HCT116 (cell line): ENCODE measurements at regions not wholly inside any gene's neighbourhood (a gene's known extent, or its start where the extent isn't known, plus 50 kb on each side); places are given as distances from the start of the nearest gene placed in this dataset.

ENCODE experiments used
- ATAC-seq: fragments of 200-7000 bp; cut with Tn5 transposase; 2 replicates; pipeline ENCODE4 v1.9.1; 2020; ENCODE audit warnings: mild to moderate bottlenecking, moderate library complexity
- BruUV-seq: library from RNA; stranded (reverse); fragments of 400-500 nt; replicated peaks from 2 replicates; lab custom pipeline; 2021; lab: Mats Ljungman, UMichigan
- CTCF ChIA-PET: fragments of 300-600 bp; sonication (Branson Sonifier 250); formaldehyde crosslinking; loops from one replicate; lab custom pipeline; 2021; ENCODE audit warnings: antibody characterized with exemption; lab: Charles Lee
- POLR2A ChIA-PET: fragments of 300-600, 350-600 bp; sonication (Branson Sonifier 250); formaldehyde crosslinking; loops from one replicate; lab custom pipeline; 2021; ENCODE audit warnings: antibody characterized with exemption; lab: Charles Lee
- RAD21 ChIA-PET, 2 experiments: fragments of 300-600 bp; sonication (Branson Sonifier 250); formaldehyde crosslinking; loops; one replicate each; lab custom pipeline; 2023; ENCODE audit warnings: low total read pairs in 2 of 2; ENCODE audit not compliant: uncharacterized antibody in 2 of 2, unreplicated experiment in 2 of 2, low non-redundant PET in 1 of 2; lab: Charles Lee
- DNase-seq: peaks from one replicate; pipeline ENCODE4 v3.0.0-alpha.2; 2010; ENCODE audit warnings: low read depth, low spot score
- H2AFZ ChIP-seq: fragments of 200-600 bp; shearing (Covaris generic), sonication (generic); 2 replicates; pipeline ENCODE4 v1.6.1; 2017; ENCODE audit warnings: low read depth, mixed run types, mixed read lengths, antibody characterized with exemption, low read length; ENCODE audit not compliant: poor library complexity, severe bottlenecking
- H3K27ac ChIP-seq: 2 replicates; pipeline ENCODE4 v1.5.1; 2012; ENCODE audit warnings: low read depth, low read length
- H3K27me3 ChIP-seq: fragments of 200-600 bp; sonication (generic); 2 replicates; pipeline ENCODE4 v1.6.1; 2016; ENCODE audit warnings: mixed run types, low read length, mixed read lengths; ENCODE audit not compliant: insufficient read depth
- H3K36me3 ChIP-seq, 2 experiments: fragments of 200-500 bp in 1 of 2; fragments of 200-600 bp in 1 of 2; sonication (Bioruptor generic) in 1 of 2; sonication (generic) in 1 of 2; 2 replicates each; pipeline versions ENCODE4 v1.5.1 to v1.6.1; 2014 to 2016; ENCODE audit warnings: low read length in 2 of 2, inconsistent platforms in 1 of 2, mixed read lengths in 1 of 2, mixed run types in 1 of 2; ENCODE audit not compliant: insufficient read depth in 2 of 2, control insufficient read depth in 1 of 2
- H3K4me1 ChIP-seq, 2 experiments: fragments of 200-600 bp in 1 of 2; sonication (generic) in 1 of 2; 2 replicates each; pipeline versions ENCODE4 v1.5.1 to v1.6.1; 2012 to 2017; ENCODE audit warnings: low read length in 2 of 2, inconsistent platforms in 1 of 2, mild to moderate bottlenecking in 1 of 2, mixed read lengths in 1 of 2, mixed run types in 1 of 2, moderate library complexity in 1 of 2; ENCODE audit not compliant: insufficient read depth in 2 of 2, control insufficient read depth in 1 of 2
- H3K4me2 ChIP-seq: fragments of 200-600 bp; sonication (generic); 2 replicates; pipeline ENCODE4 v1.6.1; 2017; ENCODE audit warnings: mixed run types, low read length, mixed read lengths
- H3K4me3 ChIP-seq, 2 experiments: fragments of 200-600 bp in 1 of 2; sonication (generic) in 1 of 2; replicated peaks in 1 of 2; 2 replicates each; pipeline ENCODE4 v1.5.1; 2011 to 2016; ENCODE audit warnings: low read length in 2 of 2, control low read depth in 1 of 2, low read depth in 1 of 2, mild to moderate bottlenecking in 1 of 2, mixed read lengths in 1 of 2, mixed run types in 1 of 2
- H3K79me2 ChIP-seq: fragments of 200-600 bp; sonication (generic); 2 replicates; pipeline ENCODE4 v1.6.1; 2017; ENCODE audit warnings: mild to moderate bottlenecking, mixed run types, low read length, moderate library complexity, mixed read lengths; ENCODE audit not compliant: insufficient read depth
- H3K9ac ChIP-seq: fragments of 200-600 bp; sonication (generic); 2 replicates; pipeline ENCODE4 v1.6.1; 2016; ENCODE audit warnings: low read length, mixed read lengths
- H3K9me2 ChIP-seq: fragments of 200-600 bp; sonication (generic), shearing (Covaris generic); 2 replicates; pipeline ENCODE4 v1.6.1; 2017; ENCODE audit warnings: mixed run types, mild to moderate bottlenecking, moderate library complexity; ENCODE audit not compliant: insufficient read depth
- H3K9me3 ChIP-seq, 2 experiments: fragments of 200-500 bp in 1 of 2; fragments of 200-600 bp in 1 of 2; sonication (Bioruptor generic) in 1 of 2; sonication (generic) in 1 of 2; 2 replicates each; pipeline ENCODE4 v1.6.1; 2014 to 2017; ENCODE audit warnings: low read length in 2 of 2, mixed read lengths in 2 of 2, inconsistent platforms in 1 of 2, low read depth in 1 of 2, mild to moderate bottlenecking in 1 of 2, mixed run types in 1 of 2, moderate library complexity in 1 of 2; ENCODE audit not compliant: control insufficient read depth in 1 of 2, insufficient read depth in 1 of 2
- H4K20me1 ChIP-seq: fragments of 200-600 bp; sonication (generic), shearing (Covaris generic); 2 replicates; pipeline ENCODE4 v1.6.1; 2017; ENCODE audit warnings: mixed run types, mild to moderate bottlenecking, moderate library complexity; ENCODE audit not compliant: insufficient read depth
- EZH2 ChIP-seq: fragments of 200-600 bp; sonication (generic); IDR thresholded peaks from 2 replicates; pipeline ENCODE4 v1.6.1; 2017; ENCODE audit warnings: antibody characterized with exemption, mixed run types
- EZH2phosphoT487 ChIP-seq: fragments of 200-600 bp; IDR thresholded peaks from 2 replicates; pipeline ENCODE4 v1.6.1; 2018; ENCODE audit warnings: antibody characterized with exemption, borderline replicate concordance
- FOSL1 ChIP-seq: IDR thresholded peaks from 2 replicates; pipeline ENCODE4 v1.6.1; 2012; ENCODE audit warnings: low read depth
- JUND ChIP-seq: IDR thresholded peaks from 2 replicates; pipeline ENCODE4 v1.6.1; 2012
- SIN3A ChIP-seq: IDR thresholded peaks from 2 replicates; pipeline ENCODE4 v1.6.1; 2012; ENCODE audit warnings: low read depth
- SP1 ChIP-seq: IDR thresholded peaks from 2 replicates; pipeline ENCODE4 v1.6.1; 2012; ENCODE audit warnings: low read depth
- SRF ChIP-seq: IDR thresholded peaks from 2 replicates; pipeline ENCODE4 v1.6.1; 2012; ENCODE audit warnings: low read depth
- TCF7L2 ChIP-seq: IDR thresholded peaks from 2 replicates; pipeline ENCODE4 v1.7.0; 2011; ENCODE audit warnings: borderline replicate concordance, inconsistent platforms; ENCODE audit not compliant: insufficient read depth, insufficient read length; ENCODE audit errors: extremely low read depth
- ZFX ChIP-seq: fragments of 450-650 bp; IDR thresholded peaks from 2 replicates; pipeline ENCODE4 v1.6.1; 2017
- ZNF274 ChIP-seq: fragments of 200-500 bp; sonication (Bioruptor generic); IDR thresholded peaks from 2 replicates; pipeline ENCODE4 v1.6.1; 2014; ENCODE audit warnings: mild to moderate bottlenecking, low read depth, low read length, inconsistent platforms
- intact Hi-C: fragments of 100-400 bp; cut with micrococcal nuclease; formaldehyde crosslinking; loops from 2 replicates; pipeline ENCODE4 v1.10.0; 2022
- TF ChIP-seq, protein P1 (sequence below): IDR thresholded peaks from 2 replicates; pipeline ENCODE4 v1.6.1; 2011; ENCODE audit warnings: mild to moderate bottlenecking, low read length, moderate library complexity; ENCODE audit not compliant: insufficient replicate concordance; ENCODE audit errors: extremely low read depth
- TF ChIP-seq, protein P2 (sequence below): IDR thresholded peaks from 2 replicates; pipeline ENCODE4 v1.6.1; 2012
- TF ChIP-seq, protein P3 (sequence below): IDR thresholded peaks from 2 replicates; pipeline ENCODE4 v1.6.1; 2012; ENCODE audit warnings: low read depth
- TF ChIP-seq, protein P4 (sequence below), 3 experiments: fragments of 200-600 bp in 1 of 3; sonication (generic) in 1 of 3; IDR thresholded peaks in 2 of 3; conservative IDR thresholded peaks in 1 of 3; 2 replicates each; pipeline ENCODE4 v1.5.1; 2012 to 2017; ENCODE audit warnings: low read depth in 2 of 3, low read length in 2 of 3, antibody characterized with exemption in 1 of 3, borderline replicate concordance in 1 of 3, control low read depth in 1 of 3, mild to moderate bottlenecking in 1 of 3, mixed read lengths in 1 of 3, mixed run types in 1 of 3, moderate library complexity in 1 of 3; ENCODE audit not compliant: insufficient read depth in 1 of 3

DNA sequence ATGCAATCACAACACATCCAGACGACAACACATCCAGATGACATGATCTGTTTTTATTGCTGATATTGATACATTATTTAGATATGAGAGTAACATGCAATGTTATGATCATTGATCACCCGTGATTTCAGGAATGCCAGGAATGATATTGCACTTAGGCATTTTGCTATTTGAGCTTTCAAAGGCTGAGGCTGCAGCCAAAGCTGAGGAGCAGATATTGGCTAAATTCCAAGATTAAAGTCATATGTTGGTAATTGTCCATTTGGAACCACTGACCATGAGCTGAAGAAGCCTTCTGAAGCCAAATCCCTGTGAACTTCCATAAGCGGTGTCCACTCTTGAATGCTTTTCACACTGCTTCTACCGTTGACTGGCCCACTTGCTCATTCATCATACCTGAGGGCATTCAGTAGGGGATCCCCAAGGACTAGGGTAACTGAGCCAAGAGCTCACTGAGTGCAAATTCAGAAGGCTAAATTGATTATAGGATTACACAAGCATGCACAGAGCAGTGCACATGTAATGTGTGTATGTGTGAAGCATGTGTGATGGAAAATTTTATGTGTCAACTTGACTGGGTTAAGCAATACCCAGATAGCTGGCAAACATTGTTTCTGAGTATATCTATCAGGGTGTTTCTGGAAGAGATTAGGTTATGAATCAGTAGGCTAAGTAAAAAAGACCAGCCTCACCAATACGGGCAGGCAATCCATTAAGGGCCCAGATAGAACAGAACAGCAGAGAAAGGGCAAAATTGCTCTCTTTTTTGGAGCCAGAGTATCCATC lies 92.1 kb upstream of the PLAAT1 start (continued):
- TF ChIP-seq, protein P1, sequence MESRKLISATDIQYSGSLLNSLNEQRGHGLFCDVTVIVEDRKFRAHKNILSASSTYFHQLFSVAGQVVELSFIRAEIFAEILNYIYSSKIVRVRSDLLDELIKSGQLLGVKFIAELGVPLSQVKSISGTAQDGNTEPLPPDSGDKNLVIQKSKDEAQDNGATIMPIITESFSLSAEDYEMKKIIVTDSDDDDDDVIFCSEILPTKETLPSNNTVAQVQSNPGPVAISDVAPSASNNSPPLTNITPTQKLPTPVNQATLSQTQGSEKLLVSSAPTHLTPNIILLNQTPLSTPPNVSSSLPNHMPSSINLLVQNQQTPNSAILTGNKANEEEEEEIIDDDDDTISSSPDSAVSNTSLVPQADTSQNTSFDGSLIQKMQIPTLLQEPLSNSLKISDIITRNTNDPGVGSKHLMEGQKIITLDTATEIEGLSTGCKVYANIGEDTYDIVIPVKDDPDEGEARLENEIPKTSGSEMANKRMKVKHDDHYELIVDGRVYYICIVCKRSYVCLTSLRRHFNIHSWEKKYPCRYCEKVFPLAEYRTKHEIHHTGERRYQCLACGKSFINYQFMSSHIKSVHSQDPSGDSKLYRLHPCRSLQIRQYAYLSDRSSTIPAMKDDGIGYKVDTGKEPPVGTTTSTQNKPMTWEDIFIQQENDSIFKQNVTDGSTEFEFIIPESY, result no peak
- TF ChIP-seq ZNF274 (no peak), FOSL1 (no peak), SIN3A (no peak), EZH2phosphoT487 (no peak)

DNA sequence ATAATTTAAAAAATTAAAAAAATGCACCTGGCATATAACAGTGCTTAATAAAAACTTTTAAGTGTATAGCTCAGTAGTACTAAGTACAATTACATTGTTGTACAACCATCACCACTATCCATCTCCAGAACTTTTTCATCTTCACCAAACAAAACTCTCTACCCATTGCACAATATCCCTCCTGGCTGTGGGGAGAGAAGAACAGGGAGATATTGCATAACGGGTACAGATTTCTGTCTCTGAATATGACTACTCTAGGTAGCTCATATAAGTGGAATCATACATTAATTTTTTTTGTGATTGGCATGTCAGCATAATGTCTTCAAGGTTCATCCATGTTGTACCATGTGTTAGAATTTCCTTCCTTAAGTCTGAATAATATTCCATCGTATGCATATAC lies 91.0 kb upstream of the PLAAT1 start:
- Histone ChIP-seq H3K9me3 (no peaks in the 10 kb centered on the region), H2AFZ (no peak overlapping the region), H3K4me3 (no peak overlapping the region)
- no peak for DNase-seq
- TF ChIP-seq SP1 (no peak), FOSL1 (no peak), JUND (no peak), TCF7L2 (no peak), SRF (no peak), EZH2 (no peak), ZFX (no peak)
- TF ChIP-seq, protein P2, sequence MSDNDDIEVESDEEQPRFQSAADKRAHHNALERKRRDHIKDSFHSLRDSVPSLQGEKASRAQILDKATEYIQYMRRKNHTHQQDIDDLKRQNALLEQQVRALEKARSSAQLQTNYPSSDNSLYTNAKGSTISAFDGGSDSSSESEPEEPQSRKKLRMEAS, result no peak
- TF ChIP-seq, protein P3, sequence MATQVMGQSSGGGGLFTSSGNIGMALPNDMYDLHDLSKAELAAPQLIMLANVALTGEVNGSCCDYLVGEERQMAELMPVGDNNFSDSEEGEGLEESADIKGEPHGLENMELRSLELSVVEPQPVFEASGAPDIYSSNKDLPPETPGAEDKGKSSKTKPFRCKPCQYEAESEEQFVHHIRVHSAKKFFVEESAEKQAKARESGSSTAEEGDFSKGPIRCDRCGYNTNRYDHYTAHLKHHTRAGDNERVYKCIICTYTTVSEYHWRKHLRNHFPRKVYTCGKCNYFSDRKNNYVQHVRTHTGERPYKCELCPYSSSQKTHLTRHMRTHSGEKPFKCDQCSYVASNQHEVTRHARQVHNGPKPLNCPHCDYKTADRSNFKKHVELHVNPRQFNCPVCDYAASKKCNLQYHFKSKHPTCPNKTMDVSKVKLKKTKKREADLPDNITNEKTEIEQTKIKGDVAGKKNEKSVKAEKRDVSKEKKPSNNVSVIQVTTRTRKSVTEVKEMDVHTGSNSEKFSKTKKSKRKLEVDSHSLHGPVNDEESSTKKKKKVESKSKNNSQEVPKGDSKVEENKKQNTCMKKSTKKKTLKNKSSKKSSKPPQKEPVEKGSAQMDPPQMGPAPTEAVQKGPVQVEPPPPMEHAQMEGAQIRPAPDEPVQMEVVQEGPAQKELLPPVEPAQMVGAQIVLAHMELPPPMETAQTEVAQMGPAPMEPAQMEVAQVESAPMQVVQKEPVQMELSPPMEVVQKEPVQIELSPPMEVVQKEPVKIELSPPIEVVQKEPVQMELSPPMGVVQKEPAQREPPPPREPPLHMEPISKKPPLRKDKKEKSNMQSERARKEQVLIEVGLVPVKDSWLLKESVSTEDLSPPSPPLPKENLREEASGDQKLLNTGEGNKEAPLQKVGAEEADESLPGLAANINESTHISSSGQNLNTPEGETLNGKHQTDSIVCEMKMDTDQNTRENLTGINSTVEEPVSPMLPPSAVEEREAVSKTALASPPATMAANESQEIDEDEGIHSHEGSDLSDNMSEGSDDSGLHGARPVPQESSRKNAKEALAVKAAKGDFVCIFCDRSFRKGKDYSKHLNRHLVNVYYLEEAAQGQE, result no peak
- TF ChIP-seq, protein P1, result no peak
- TF ChIP-seq, protein P4, sequence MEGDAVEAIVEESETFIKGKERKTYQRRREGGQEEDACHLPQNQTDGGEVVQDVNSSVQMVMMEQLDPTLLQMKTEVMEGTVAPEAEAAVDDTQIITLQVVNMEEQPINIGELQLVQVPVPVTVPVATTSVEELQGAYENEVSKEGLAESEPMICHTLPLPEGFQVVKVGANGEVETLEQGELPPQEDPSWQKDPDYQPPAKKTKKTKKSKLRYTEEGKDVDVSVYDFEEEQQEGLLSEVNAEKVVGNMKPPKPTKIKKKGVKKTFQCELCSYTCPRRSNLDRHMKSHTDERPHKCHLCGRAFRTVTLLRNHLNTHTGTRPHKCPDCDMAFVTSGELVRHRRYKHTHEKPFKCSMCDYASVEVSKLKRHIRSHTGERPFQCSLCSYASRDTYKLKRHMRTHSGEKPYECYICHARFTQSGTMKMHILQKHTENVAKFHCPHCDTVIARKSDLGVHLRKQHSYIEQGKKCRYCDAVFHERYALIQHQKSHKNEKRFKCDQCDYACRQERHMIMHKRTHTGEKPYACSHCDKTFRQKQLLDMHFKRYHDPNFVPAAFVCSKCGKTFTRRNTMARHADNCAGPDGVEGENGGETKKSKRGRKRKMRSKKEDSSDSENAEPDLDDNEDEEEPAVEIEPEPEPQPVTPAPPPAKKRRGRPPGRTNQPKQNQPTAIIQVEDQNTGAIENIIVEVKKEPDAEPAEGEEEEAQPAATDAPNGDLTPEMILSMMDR (IDR thresholded peaks at IDR 0.05 in 2 of 3, conservative IDR thresholded peaks at IDR 0.05 in 1 of 3; ENCODE audit: borderline replicate concordance in 1 of 3, insufficient read depth in 1 of 3, low read depth in 2 of 3, low read length in 2 of 3), result no peak
- TF ChIP-seq, all 23 proteins: peak for 0
- no peaks in the 10 kb centered on the region for H3K4me1 ChIP-seq
- H3K9me2 ChIP-seq, result no peaks in the 10 kb centered on the region
- H3K4me2 ChIP-seq, result no peak overlapping the region
- ATAC-seq, result no peak
- CTCF ChIA-PET, result no interaction called here
- no peaks in the 10 kb centered on the region for H3K79me2 ChIP-seq
- no TSS peak for BruUV-seq
- no peak overlapping the region for H3K27ac ChIP-seq
- POLR2A ChIA-PET, result no interaction called here
- H3K27me3 ChIP-seq, result 0 out of 2 replicates have a peak, but pooled peaks cover 14% of the 10 kb centered on the region
- intact Hi-C loops, result no loop called here
- no peaks in the 10 kb centered on the region for H4K20me1 ChIP-seq
- RAD21 ChIA-PET, result no interaction called here
- no peak overlapping the region for H3K9ac ChIP-seq
- no peaks in the 10 kb centered on the region for H3K36me3 ChIP-seq
